IMR-90 (cell line): ENCODE measurements at regions not wholly inside any gene's neighbourhood (a gene's known extent, or its start where the extent isn't known, plus 50 kb on each side); places are given as distances from the start of the nearest gene placed in this dataset.

Experiments used
- ATAC-seq: fragments of 200-7000 bp; cut with Tn5 transposase; 2 replicates; pipeline ENCODE4 v1.9.1; 2020; ENCODE audit warnings: low read depth, mild to moderate bottlenecking, moderate library complexity
- BruUV-seq: library from RNA; stranded (reverse); fragments of 400-500 nt; replicated peaks from 2 replicates; lab custom pipeline; 2021; lab: Mats Ljungman, UMichigan
- CTCF ChIA-PET: fragments of 300-600 bp; formaldehyde crosslinking; extraction: SDS; loops from one replicate; lab custom pipeline; 2021; ENCODE audit warnings: antibody characterized with exemption; lab: Yijun Ruan, JAX
- POLR2A ChIA-PET: fragments of 300-600 bp; sonication (Branson Sonifier 250); formaldehyde crosslinking; loops from one replicate; lab custom pipeline; 2022; ENCODE audit warnings: antibody characterized with exemption; ENCODE audit not compliant: unreplicated experiment; lab: Charles Lee
- DNase-seq: peaks from one replicate; pipeline ENCODE4 v3.0.0; 2013
- H2AFZ ChIP-seq: replicated peaks from 2 replicates; pipeline ENCODE3; 2013; ENCODE audit warnings: low read length, mild to moderate bottlenecking; ENCODE audit not compliant: poor library complexity
- H2AK5ac ChIP-seq: 2 replicates; pipeline ENCODE4 v1.6.1; 2013; ENCODE audit warnings: low read depth, low read length, inconsistent platforms
- H2AK9ac ChIP-seq: replicated peaks from 2 replicates; pipeline ENCODE3; 2013; ENCODE audit warnings: mild to moderate bottlenecking, low read depth, low read length, moderate library complexity; ENCODE audit not compliant: poor library complexity
- H2BK120ac ChIP-seq: 2 replicates; pipeline ENCODE4 v1.6.1; 2013; ENCODE audit warnings: low read depth, low read length, inconsistent platforms
- H2BK15ac ChIP-seq: 3 replicates; pipeline ENCODE4 v1.6.1; 2013; ENCODE audit warnings: low read depth, low read length, inconsistent platforms
- H2BK20ac ChIP-seq: 2 replicates; pipeline ENCODE4 v1.6.1; 2013; ENCODE audit warnings: low read depth, mild to moderate bottlenecking, inconsistent platforms, low read length, moderate library complexity
- H2BK5ac ChIP-seq: 2 replicates; pipeline ENCODE4 v1.6.1; 2013; ENCODE audit warnings: mild to moderate bottlenecking, low read depth, low read length, inconsistent platforms; ENCODE audit not compliant: poor library complexity, severe bottlenecking
- H3K14ac ChIP-seq: replicated peaks from 2 replicates; pipeline ENCODE4 v1.6.1; 2013; ENCODE audit warnings: low read depth, low read length, inconsistent platforms
- H3K18ac ChIP-seq: 2 replicates; pipeline ENCODE4 v1.6.1; 2013; ENCODE audit warnings: low read depth, low read length, control low read depth
- H3K23ac ChIP-seq: 2 replicates; pipeline ENCODE4 v1.6.1; 2013; ENCODE audit warnings: low read depth, low read length, inconsistent platforms
- H3K27ac ChIP-seq: 2 replicates; pipeline ENCODE4 v1.5.1; 2013; ENCODE audit warnings: mild to moderate bottlenecking, control low read depth, low read length; ENCODE audit not compliant: insufficient read depth
- H3K27me3 ChIP-seq: 2 replicates; pipeline ENCODE4 v1.6.1; 2013; ENCODE audit warnings: low read length; ENCODE audit not compliant: control insufficient read depth, insufficient read depth
- H3K36me3 ChIP-seq: 2 replicates; pipeline ENCODE4 v1.6.1; 2013; ENCODE audit warnings: low read length, mixed read lengths; ENCODE audit not compliant: control insufficient read depth, insufficient read depth
- H3K4ac ChIP-seq: 2 replicates; pipeline ENCODE4 v1.6.1; 2013; ENCODE audit warnings: low read depth, low read length, inconsistent platforms
- H3K4me1 ChIP-seq: 2 replicates; pipeline ENCODE4 v1.6.1; 2013; ENCODE audit warnings: low read length, mixed read lengths; ENCODE audit not compliant: control insufficient read depth, insufficient read depth
- H3K4me2 ChIP-seq: 2 replicates; pipeline ENCODE4 v1.6.1; 2013; ENCODE audit warnings: low read depth, mild to moderate bottlenecking, control low read depth, low read length, moderate library complexity
- H3K4me3 ChIP-seq: 2 replicates; pipeline ENCODE4 v1.5.1; 2013; ENCODE audit warnings: low read depth, mild to moderate bottlenecking, control low read depth, low read length, moderate library complexity; ENCODE audit not compliant: insufficient read depth
- H3K56ac ChIP-seq: 2 replicates; pipeline ENCODE4 v1.6.1; 2013; ENCODE audit warnings: low read length, inconsistent platforms; ENCODE audit not compliant: insufficient read depth; ENCODE audit errors: extremely low read depth
- H3K79me1 ChIP-seq, 2 experiments: 2 replicates each; pipeline ENCODE4 v1.6.1; 2013; ENCODE audit warnings: low read length in 2 of 2, inconsistent platforms in 1 of 2, low read depth in 1 of 2
- H3K9ac ChIP-seq: 2 replicates; pipeline ENCODE4 v1.6.1; 2013; ENCODE audit warnings: low read depth, low read length, control low read depth
- H3K9me1 ChIP-seq: 2 replicates; pipeline ENCODE4 v1.6.1; 2013; ENCODE audit warnings: low read length, inconsistent platforms; ENCODE audit not compliant: insufficient read depth
- H3K9me3 ChIP-seq: 2 replicates; pipeline ENCODE4 v1.6.1; 2013; ENCODE audit warnings: low read length; ENCODE audit not compliant: control insufficient read depth, insufficient read depth
- H4K20me1 ChIP-seq: 2 replicates; pipeline ENCODE4 v1.6.1; 2013; ENCODE audit warnings: low read length, inconsistent platforms; ENCODE audit not compliant: insufficient read depth
- H4K5ac ChIP-seq: 2 replicates; pipeline ENCODE4 v1.6.1; 2013; ENCODE audit warnings: mild to moderate bottlenecking, low read depth, low read length, control low read depth
- H4K8ac ChIP-seq, 2 experiments: 2 replicates each; pipeline ENCODE4 v1.6.1; 2013; ENCODE audit warnings: low read depth in 2 of 2, low read length in 2 of 2, control low read depth in 1 of 2, inconsistent platforms in 1 of 2
- H4K91ac ChIP-seq: 2 replicates; pipeline ENCODE4 v1.6.1; 2013; ENCODE audit warnings: low read depth, low read length, inconsistent platforms; ENCODE audit not compliant: insufficient read depth
- BHLHE40 ChIP-seq: fragments of 150-350 bp; IDR thresholded peaks from 2 replicates; pipeline ENCODE4 v1.6.1; 2016; ENCODE audit warnings: mild to moderate bottlenecking, low read depth, low read length
- CEBPB ChIP-seq: IDR thresholded peaks from 2 replicates; pipeline ENCODE4 v1.6.1; 2012; ENCODE audit warnings: low read depth, low read length, improper control_type of control experiment
- CHD1 ChIP-seq: IDR thresholded peaks from 2 replicates; pipeline ENCODE4 v1.6.1; 2012; ENCODE audit warnings: low read depth, low read length, improper control_type of control experiment
- MAFK ChIP-seq: IDR thresholded peaks from 2 replicates; pipeline ENCODE4 v1.6.1; 2012; ENCODE audit warnings: low read depth, low read length, improper control_type of control experiment
- MAZ ChIP-seq: IDR thresholded peaks from 2 replicates; pipeline ENCODE4 v1.6.1; 2012; ENCODE audit warnings: low read depth, mild to moderate bottlenecking, low read length, improper control_type of control experiment, moderate library complexity, borderline replicate concordance
- MXI1 ChIP-seq: IDR thresholded peaks from 2 replicates; pipeline ENCODE4 v1.6.1; 2012; ENCODE audit warnings: low read depth, mild to moderate bottlenecking, low read length, moderate library complexity, borderline replicate concordance
- NFE2L2 ChIP-seq: fragments of 150-350 bp; IDR thresholded peaks from 2 replicates; pipeline ENCODE4 v1.6.1; 2016; ENCODE audit warnings: low read depth, mild to moderate bottlenecking, low read length
- POLR2A ChIP-seq: IDR thresholded peaks from 2 replicates; pipeline ENCODE4 v1.6.1; 2012; ENCODE audit warnings: mild to moderate bottlenecking, low read depth, low read length
- RAD21 ChIP-seq: IDR thresholded peaks from 2 replicates; pipeline ENCODE4 v1.6.1; 2012; ENCODE audit warnings: low read length, improper control_type of control experiment
- RCOR1 ChIP-seq: IDR thresholded peaks from 2 replicates; pipeline ENCODE4 v1.6.1; 2012; ENCODE audit warnings: mild to moderate bottlenecking, low read length, improper control_type of control experiment; ENCODE audit not compliant: insufficient replicate concordance
- RFX5 ChIP-seq: IDR thresholded peaks from 2 replicates; pipeline ENCODE4 v1.8.0; 2012; ENCODE audit warnings: low read depth, mild to moderate bottlenecking, low read length, moderate library complexity
- SMC3 ChIP-seq: fragments of 150-350 bp; IDR thresholded peaks from 2 replicates; pipeline ENCODE4 v1.6.1; 2016; ENCODE audit warnings: low read depth, mild to moderate bottlenecking, antibody characterized with exemption, low read length, moderate library complexity
- WGBS, 2 experiments: methylation state at CpG; one replicate each; pipeline versions ENCODE4 v1.1.5 to v1.1.7; 2013; ENCODE audit warnings: missing lambda C conversion rate in 2 of 2; ENCODE audit not compliant: insufficient read length in 1 of 2; ENCODE audit errors: extremely low coverage in 2 of 2; 5-methylcytosine and 5-hydroxymethylcytosine counted together
- dilution Hi-C: fragments of 300-500 bp; cut with HindIII; formaldehyde crosslinking; loops from one replicate; pipeline ENCODE4 v1.14.3; 2018; ENCODE audit warnings: low sequenced_read_pairs; ENCODE audit not compliant: unreplicated experiment
- in situ Hi-C: fragments of 300-500 bp; cut with MboI; formaldehyde crosslinking; loops from 3 replicates; pipeline ENCODE4 v1.14.3; 2019; ENCODE audit warnings: low sequenced_read_pairs, inconsistent platforms, mixed read lengths
- intact Hi-C: fragments of 100-400 bp; cut with micrococcal nuclease; formaldehyde crosslinking; loops from 2 replicates; pipeline ENCODE4 v1.10.0; 2022
- TF ChIP-seq, protein P1 (sequence below): fragments of 150-350 bp; IDR thresholded peaks from 2 replicates; pipeline ENCODE4 v1.6.1; 2017; ENCODE audit warnings: mild to moderate bottlenecking, antibody characterized with exemption, low read length, low read depth

- Histone ChIP-seq H3K4me3 (no peak overlapping the region), H3K36me3 (no peaks in the 10 kb centered on the region), H4K20me1 (no peaks in the 10 kb centered on the region), H3K4ac (no peak overlapping the region), H3K18ac (no peak overlapping the region), H2BK15ac (no peak overlapping the region), H3K27ac (no peak overlapping the region), H3K23ac (no peak overlapping the region), H2AK9ac (no peak overlapping the region), H4K91ac (no peak overlapping the region), H2AK5ac (no peak overlapping the region), H3K27me3 (no peaks in the 10 kb centered on the region), H2AFZ (no peak overlapping the region), H2BK20ac (no peak overlapping the region), H3K56ac (no peak overlapping the region), H3K14ac (no peak overlapping the region), H3K9me1 (no peaks in the 10 kb centered on the region), H4K8ac (no peak overlapping the region), H4K5ac (no peak overlapping the region), H3K79me1 (no peaks in the 10 kb centered on the region), H3K4me1 (peaks cover 2% of the 10 kb centered on the region; the same call in 1 of the 2 replicates), H2BK5ac (no peak overlapping the region), H2BK120ac (no peak overlapping the region), H3K9me3 (peaks cover 53% of the 10 kb centered on the region), H3K4me2 (no peak overlapping the region), H3K9ac (no peak overlapping the region)
- no peak for ATAC-seq
- ChIA-PET POLR2A (no interaction called here), CTCF (no interaction called here)
- DNase-seq: no peak
- no TSS peak for BruUV-seq
- WGBS, 2 experiments: no CpG with 5 or more reads among the region's 9 CpGs
- dilution Hi-C loops: no loop called here
- intact Hi-C loops: no loop called here
- TF ChIP-seq MXI1 (no peak), SMC3 (no peak), RCOR1 (no peak), BHLHE40 (no peak), RFX5 (no peak), POLR2A (no peak), NFE2L2 (no peak), CHD1 (no peak), MAFK (no peak), CEBPB (no peak), RAD21 (no peak), MAZ (no peak)
- TF ChIP-seq, protein P1, sequence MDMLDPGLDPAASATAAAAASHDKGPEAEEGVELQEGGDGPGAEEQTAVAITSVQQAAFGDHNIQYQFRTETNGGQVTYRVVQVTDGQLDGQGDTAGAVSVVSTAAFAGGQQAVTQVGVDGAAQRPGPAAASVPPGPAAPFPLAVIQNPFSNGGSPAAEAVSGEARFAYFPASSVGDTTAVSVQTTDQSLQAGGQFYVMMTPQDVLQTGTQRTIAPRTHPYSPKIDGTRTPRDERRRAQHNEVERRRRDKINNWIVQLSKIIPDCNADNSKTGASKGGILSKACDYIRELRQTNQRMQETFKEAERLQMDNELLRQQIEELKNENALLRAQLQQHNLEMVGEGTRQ: no peak
- in situ Hi-C loops: no loop called here
Measured at GRCh38 chr6:170021579-170021978, 269.3 kb downstream of the DLL1 start.
